MCF 10A (cell line): ENCODE measurements at regions not wholly inside any gene's neighbourhood (a gene's known extent, or its start where the extent isn't known, plus 50 kb on each side); places are given as distances from the start of the nearest gene placed in this dataset.

Source experiments
- BruUV-seq: library from RNA; stranded (reverse); fragments of 400-500 nt; replicated peaks from 2 replicates; lab custom pipeline; 2021; lab: Mats Ljungman, UMichigan
- CTCF ChIA-PET: fragments of 300-600 bp; sonication (Branson Sonifier 250); formaldehyde crosslinking; extraction: SDS; loops from one replicate; lab custom pipeline; 2021; ENCODE audit warnings: antibody characterized with exemption, inconsistent platforms; lab: Yijun Ruan, JAX
- POLR2A ChIA-PET: fragments of 300-600, 350-650 bp; sonication (Branson Sonifier 250); formaldehyde crosslinking; extraction: SDS; loops from one replicate; lab custom pipeline; 2020; ENCODE audit warnings: antibody characterized with exemption, inconsistent platforms; lab: Yijun Ruan, JAX
- DNase-seq: peaks from one replicate; pipeline ENCODE4 v3.0.0-alpha.2; 2018; ENCODE audit not compliant: unreplicated experiment
- H3K27ac Mint-ChIP-seq: one replicate; pipeline ENCODE4 v1.8.0; 2022; ENCODE audit warnings: mild to moderate bottlenecking, low read depth, mixed read lengths; ENCODE audit not compliant: unreplicated experiment
- H3K27me3 Mint-ChIP-seq: one replicate; pipeline ENCODE4 v1.8.0; 2022; ENCODE audit warnings: mixed read lengths; ENCODE audit not compliant: insufficient read depth, unreplicated experiment
- H3K36me3 Mint-ChIP-seq: one replicate; pipeline ENCODE4 v1.8.0; 2022; ENCODE audit warnings: mild to moderate bottlenecking, moderate library complexity, mixed read lengths; ENCODE audit not compliant: insufficient read depth, unreplicated experiment
- H3K4me1 Mint-ChIP-seq: one replicate; pipeline ENCODE4 v1.8.0; 2022; ENCODE audit warnings: mixed read lengths; ENCODE audit not compliant: insufficient read depth, unreplicated experiment
- H3K4me3 Mint-ChIP-seq: one replicate; pipeline ENCODE4 v1.8.0; 2022; ENCODE audit warnings: mild to moderate bottlenecking, moderate library complexity, mixed read lengths; ENCODE audit not compliant: unreplicated experiment
- H3K9me3 Mint-ChIP-seq: one replicate; pipeline ENCODE4 v1.8.0; 2022; ENCODE audit warnings: mixed read lengths; ENCODE audit not compliant: unreplicated experiment
- intact Hi-C: fragments of 100-400 bp; cut with micrococcal nuclease; formaldehyde crosslinking; loops from 2 replicates; pipeline ENCODE4 v1.14.1; 2022
- TF ChIP-seq, protein P1 (sequence below): fragments of 200-600 bp; IDR thresholded peaks from one replicate; pipeline ENCODE4 v1.8.0; 2022; ENCODE audit warnings: antibody characterized with exemption, mild to moderate bottlenecking; ENCODE audit not compliant: unreplicated experiment

DNA sequence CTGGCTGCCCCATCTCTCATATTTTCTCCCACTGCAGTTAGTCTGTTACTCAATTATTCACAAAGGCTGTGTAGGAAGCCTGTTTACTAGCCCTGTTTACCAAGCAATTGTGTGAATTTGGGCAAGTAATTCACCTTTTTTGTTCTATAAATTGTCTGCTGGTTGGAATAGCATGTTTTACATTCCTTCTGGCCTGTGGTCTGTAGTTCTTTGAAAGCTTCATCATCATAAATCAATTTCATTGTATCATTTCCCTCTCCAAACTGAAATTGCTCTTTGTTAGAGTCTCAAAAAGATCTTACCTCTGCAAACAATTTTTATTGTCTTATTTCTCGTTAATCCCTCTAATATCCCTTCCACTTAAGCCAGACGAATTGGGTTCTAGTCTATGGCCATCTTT is 1059.5 kb upstream of the ADGRL4 start:
- peaks cover 6% of the 10 kb centered on the region for H3K4me1 Mint-ChIP-seq
- POLR2A ChIA-PET: no interaction called here
- H3K27ac Mint-ChIP-seq: no peak overlapping the region

DNA sequence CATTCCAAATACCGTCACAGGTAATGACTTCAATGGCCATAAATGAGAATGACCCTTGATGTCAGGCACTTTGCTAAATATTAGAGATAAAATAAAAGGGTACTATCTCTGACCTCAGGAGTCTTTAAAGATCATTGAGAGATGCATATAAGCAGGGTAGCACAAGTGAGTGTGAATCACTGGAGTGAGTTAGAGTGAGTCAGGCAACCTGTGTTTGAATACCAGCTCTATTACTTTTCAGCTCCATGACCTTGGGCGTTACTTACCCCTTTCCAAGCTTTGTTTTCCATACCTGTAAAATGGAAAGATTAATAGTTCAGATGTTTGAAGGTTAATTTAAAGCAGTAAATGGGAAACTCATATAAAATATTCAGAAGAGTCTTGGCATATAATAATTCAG is 1058.0 kb upstream of the ADGRL4 start:
- Mint-ChIP-seq H3K27me3 (no peaks in the 10 kb centered on the region), H3K4me1 (peaks cover 13% of the 10 kb centered on the region), H3K36me3 (no peaks in the 10 kb centered on the region), H3K4me3 (no peak overlapping the region), H3K9me3 (no peaks in the 10 kb centered on the region), H3K27ac (no peak overlapping the region)
- BruUV-seq: no TSS peak
- peak; percentile 12 for DNase-seq
- CTCF ChIA-PET: no interaction called here
- POLR2A ChIA-PET: no interaction called here
- TF ChIP-seq, protein P1, sequence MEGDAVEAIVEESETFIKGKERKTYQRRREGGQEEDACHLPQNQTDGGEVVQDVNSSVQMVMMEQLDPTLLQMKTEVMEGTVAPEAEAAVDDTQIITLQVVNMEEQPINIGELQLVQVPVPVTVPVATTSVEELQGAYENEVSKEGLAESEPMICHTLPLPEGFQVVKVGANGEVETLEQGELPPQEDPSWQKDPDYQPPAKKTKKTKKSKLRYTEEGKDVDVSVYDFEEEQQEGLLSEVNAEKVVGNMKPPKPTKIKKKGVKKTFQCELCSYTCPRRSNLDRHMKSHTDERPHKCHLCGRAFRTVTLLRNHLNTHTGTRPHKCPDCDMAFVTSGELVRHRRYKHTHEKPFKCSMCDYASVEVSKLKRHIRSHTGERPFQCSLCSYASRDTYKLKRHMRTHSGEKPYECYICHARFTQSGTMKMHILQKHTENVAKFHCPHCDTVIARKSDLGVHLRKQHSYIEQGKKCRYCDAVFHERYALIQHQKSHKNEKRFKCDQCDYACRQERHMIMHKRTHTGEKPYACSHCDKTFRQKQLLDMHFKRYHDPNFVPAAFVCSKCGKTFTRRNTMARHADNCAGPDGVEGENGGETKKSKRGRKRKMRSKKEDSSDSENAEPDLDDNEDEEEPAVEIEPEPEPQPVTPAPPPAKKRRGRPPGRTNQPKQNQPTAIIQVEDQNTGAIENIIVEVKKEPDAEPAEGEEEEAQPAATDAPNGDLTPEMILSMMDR: no peak
- intact Hi-C loops: no loop called here

More for the DNA sequence above, 1059.5 kb upstream of the ADGRL4 start:
- Mint-ChIP-seq H3K36me3 (no peaks in the 10 kb centered on the region), H3K27me3 (no peaks in the 10 kb centered on the region), H3K9me3 (no peaks in the 10 kb centered on the region), H3K4me3 (no peak overlapping the region)
- DNase-seq: no peak
- TF ChIP-seq, protein P1: no peak
- CTCF ChIA-PET: no interaction called here
- BruUV-seq: no TSS peak
- intact Hi-C loops: no loop called here

DNA sequence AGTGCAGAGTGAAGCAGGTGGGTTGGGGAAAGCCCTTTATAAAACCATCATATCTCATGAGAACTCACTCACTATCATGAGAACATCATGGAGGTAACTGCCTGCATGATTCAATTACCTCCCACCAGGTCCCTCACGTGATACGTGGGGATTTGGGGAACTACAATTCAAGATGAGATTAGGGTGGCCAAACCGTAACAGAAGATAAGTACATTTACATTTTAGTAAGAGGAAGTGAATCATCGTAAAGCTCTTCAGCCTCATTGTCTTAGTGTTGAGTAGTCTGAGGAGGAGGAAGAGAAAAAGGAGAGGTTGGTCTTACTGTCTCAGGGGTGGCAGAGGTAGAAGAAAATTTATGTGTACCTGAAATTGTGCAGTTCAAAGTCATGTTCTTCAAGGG is 1053.4 kb upstream of the ADGRL4 start:
- POLR2A ChIA-PET: no interaction called here
- H3K27me3 Mint-ChIP-seq: no peaks in the 10 kb centered on the region
- H3K9me3 Mint-ChIP-seq: no peaks in the 10 kb centered on the region
- H3K4me3 Mint-ChIP-seq: no peak overlapping the region
- intact Hi-C loops: no loop called here
- TF ChIP-seq, protein P1: no peak
- no TSS peak for BruUV-seq
- CTCF ChIA-PET: interaction anchor here (0.6 kb wide), 1 partner anchor 341 kb away, joined by 4 read pairs; no protein-coding TSS in a partner anchor
- H3K27ac Mint-ChIP-seq: no peak overlapping the region
- peaks cover 6% of the 10 kb centered on the region for H3K36me3 Mint-ChIP-seq
- peaks cover 7% of the 10 kb centered on the region for H3K4me1 Mint-ChIP-seq
- no peak for DNase-seq

DNA sequence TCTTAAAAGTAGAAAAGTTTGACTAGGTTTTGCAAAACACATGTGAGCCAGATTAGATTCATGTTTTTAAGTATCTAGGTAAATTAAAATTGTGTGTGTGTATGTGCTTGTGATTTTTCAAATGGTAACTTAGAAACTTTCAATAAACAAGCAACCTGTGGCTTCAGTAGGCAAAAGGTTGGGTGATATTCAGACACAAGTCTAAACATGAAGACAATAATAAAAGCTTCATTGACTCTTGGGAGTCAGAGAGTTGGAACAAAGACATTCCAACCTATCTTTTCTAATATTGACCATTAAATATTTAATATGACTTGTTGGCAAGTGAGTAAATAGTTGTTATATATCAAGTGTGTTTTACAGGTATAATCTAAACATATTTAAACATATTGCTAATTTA is 1049.6 kb upstream of the ADGRL4 start:
- ChIA-PET CTCF (no interaction called here), POLR2A (no interaction called here)
- no peaks in the 10 kb centered on the region for H3K27me3 Mint-ChIP-seq
- TF ChIP-seq, protein P1: no peak
- intact Hi-C loops: no loop called here
- H3K4me3 Mint-ChIP-seq: no peak overlapping the region
- H3K36me3 Mint-ChIP-seq: peaks cover 12% of the 10 kb centered on the region
- no peak for DNase-seq
- H3K4me1 Mint-ChIP-seq: peaks cover 13% of the 10 kb centered on the region
- H3K9me3 Mint-ChIP-seq: no peaks in the 10 kb centered on the region
- no peak overlapping the region for H3K27ac Mint-ChIP-seq
- BruUV-seq: no TSS peak
